GM19397 (cell line): ENCODE measurements at regions not wholly inside any gene's neighbourhood (a gene's known extent, or its start where the extent isn't known, plus 50 kb on each side); places are given as distances from the start of the nearest gene placed in this dataset.
"Not testable (repeated sequence)": the region's sequence is repeated elsewhere in the genome, so short reads cannot be mapped to it uniquely, and the experiment has no call there.

Experiments used
- ATAC-seq: cut with Tn5 transposase; IDR thresholded peaks from one replicate; pipeline ENCODE4 v1.9.1; 2021; ENCODE audit warnings: mild to moderate bottlenecking, moderate library complexity; ENCODE audit not compliant: unreplicated experiment

GRCh38 chr6:140736231-140736630 lies 1361.8 kb upstream of the CITED2 start:
- ATAC-seq, result no peak

- ATAC-seq, result no peak
These were observed 1358.5 kb upstream of the CITED2 start for GRCh38 chr6:140732991-140733390.

- ATAC-seq, result no peak
These were observed 1357.7 kb upstream of the CITED2 start for GRCh38 chr6:140732155-140732554.

- ATAC-seq, result no peak
These were observed 1357.3 kb upstream of the CITED2 start for GRCh38 chr6:140731741-140732140.

- no peak for ATAC-seq
These were observed 1355.1 kb upstream of the CITED2 start for GRCh38 chr6:140729521-140729920.

- ATAC-seq, result no peak
These were observed 1343.6 kb upstream of the CITED2 start for GRCh38 chr6:140718021-140718420.

GRCh38 chr6:140713495-140713894 lies 1339.0 kb upstream of the CITED2 start:
- no peak for ATAC-seq

- ATAC-seq, result no peak
These were observed 1336.7 kb upstream of the CITED2 start for GRCh38 chr6:140711019-140711613.

GRCh38 chr6:140708441-140708840 lies 1334.0 kb upstream of the CITED2 start:
- ATAC-seq, result no peak

- ATAC-seq, result not testable (repeated sequence)
These were observed 1329.6 kb upstream of the CITED2 start for GRCh38 chr6:140704008-140704407.

GRCh38 chr6:140697585-140697984 lies 1323.1 kb upstream of the CITED2 start:
- no peak for ATAC-seq

GRCh38 chr6:140684776-140685550 lies 1310.5 kb upstream of the CITED2 start:
- no peak for ATAC-seq

GRCh38 chr6:140677781-140678528 lies 1303.5 kb upstream of the CITED2 start:
- ATAC-seq, result no peak

- ATAC-seq, result no peak
These were observed 1297.5 kb upstream of the CITED2 start for GRCh38 chr6:140671926-140672325.

- ATAC-seq, result no peak
These were observed 1295.6 kb upstream of the CITED2 start for GRCh38 chr6:140670021-140670420.

- no peak for ATAC-seq
These were observed 1294.9 kb upstream of the CITED2 start for GRCh38 chr6:140669321-140669720.

- no peak for ATAC-seq
These were observed 1289.3 kb upstream of the CITED2 start for GRCh38 chr6:140663772-140664171.

- no peak for ATAC-seq
These were observed 1288.6 kb upstream of the CITED2 start for GRCh38 chr6:140663094-140663493.

- ATAC-seq, result no peak
These were observed 1287.2 kb upstream of the CITED2 start for GRCh38 chr6:140661691-140662090.

GRCh38 chr6:140660295-140660694 lies 1285.8 kb upstream of the CITED2 start:
- no peak for ATAC-seq

GRCh38 chr6:140653972-140654371 lies 1279.5 kb upstream of the CITED2 start:
- no peak for ATAC-seq

- no peak for ATAC-seq
These were observed 1279.1 kb upstream of the CITED2 start for GRCh38 chr6:140653506-140653905.
